ENCODE measurements at regions not wholly inside any gene's neighbourhood (a gene's known extent, or its start where the extent isn't known, plus 50 kb on each side); places are given as distances from the start of the nearest gene placed in this dataset.

DNA sequence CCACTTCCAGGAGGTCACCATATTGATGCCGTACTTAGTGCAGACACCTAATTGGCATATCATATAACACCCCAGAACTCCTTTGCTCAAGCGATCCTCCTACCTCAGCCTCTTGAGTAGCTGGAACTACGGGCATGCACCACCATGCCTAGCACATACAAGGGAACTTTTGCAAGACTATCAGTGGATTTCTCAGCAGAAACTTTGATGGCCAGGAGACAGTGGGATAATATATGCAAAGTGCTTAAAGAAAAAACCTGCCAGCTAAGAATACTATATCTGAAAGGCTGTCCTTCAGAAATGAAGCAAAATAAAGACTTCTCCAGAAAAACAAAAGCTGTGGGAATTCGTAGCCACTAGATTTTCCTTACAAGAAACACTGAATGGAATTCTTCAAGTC is 387.1 kb downstream of the DHX35 start:
- Histone ChIP-seq H3K9me2 (replicated peaks; ENCODE audit: insufficient read depth) (no peaks in the 10 kb centered on the region), H3K4me1 (ENCODE audit: insufficient read depth) (no peaks in the 10 kb centered on the region), H3K4me3 (no peak overlapping the region), H2AFZ (no peak overlapping the region), H3K27me3 (no peaks in the 10 kb centered on the region), H3K79me2 (no peaks in the 10 kb centered on the region), H3K4me2 (no peak overlapping the region), H3K27ac (no peak overlapping the region), H3K36me3 (replicated peaks; ENCODE audit: insufficient read depth, low read depth) (no peaks in the 10 kb centered on the region), H4K20me1 (ENCODE audit: insufficient read depth, poor library complexity, severe bottlenecking) (no peaks in the 10 kb centered on the region), H3K9me3 (ENCODE audit: low read depth) (no peaks in the 10 kb centered on the region)
- no peak for DNase-seq (ENCODE audit: low spot score)
- WGBS (ENCODE audit: low lambda C conversion rate, missing lambda C conversion rate), result 84% methylated on average over 4 of the region's 4 CpGs
- no peak for TF ChIP-seq EZH2phosphoT487 (IDR thresholded peaks at IDR 0.05; ENCODE audit: low read depth, severe bottlenecking, unreplicated experiment)
- TF ChIP-seq, protein P1, sequence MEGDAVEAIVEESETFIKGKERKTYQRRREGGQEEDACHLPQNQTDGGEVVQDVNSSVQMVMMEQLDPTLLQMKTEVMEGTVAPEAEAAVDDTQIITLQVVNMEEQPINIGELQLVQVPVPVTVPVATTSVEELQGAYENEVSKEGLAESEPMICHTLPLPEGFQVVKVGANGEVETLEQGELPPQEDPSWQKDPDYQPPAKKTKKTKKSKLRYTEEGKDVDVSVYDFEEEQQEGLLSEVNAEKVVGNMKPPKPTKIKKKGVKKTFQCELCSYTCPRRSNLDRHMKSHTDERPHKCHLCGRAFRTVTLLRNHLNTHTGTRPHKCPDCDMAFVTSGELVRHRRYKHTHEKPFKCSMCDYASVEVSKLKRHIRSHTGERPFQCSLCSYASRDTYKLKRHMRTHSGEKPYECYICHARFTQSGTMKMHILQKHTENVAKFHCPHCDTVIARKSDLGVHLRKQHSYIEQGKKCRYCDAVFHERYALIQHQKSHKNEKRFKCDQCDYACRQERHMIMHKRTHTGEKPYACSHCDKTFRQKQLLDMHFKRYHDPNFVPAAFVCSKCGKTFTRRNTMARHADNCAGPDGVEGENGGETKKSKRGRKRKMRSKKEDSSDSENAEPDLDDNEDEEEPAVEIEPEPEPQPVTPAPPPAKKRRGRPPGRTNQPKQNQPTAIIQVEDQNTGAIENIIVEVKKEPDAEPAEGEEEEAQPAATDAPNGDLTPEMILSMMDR (IDR thresholded peaks at IDR 0.05; ENCODE audit: poor library complexity), result no peak
- no peak for TF ChIP-seq EZH2 (IDR thresholded peaks at IDR 0.05; ENCODE audit: borderline replicate concordance)

DNA sequence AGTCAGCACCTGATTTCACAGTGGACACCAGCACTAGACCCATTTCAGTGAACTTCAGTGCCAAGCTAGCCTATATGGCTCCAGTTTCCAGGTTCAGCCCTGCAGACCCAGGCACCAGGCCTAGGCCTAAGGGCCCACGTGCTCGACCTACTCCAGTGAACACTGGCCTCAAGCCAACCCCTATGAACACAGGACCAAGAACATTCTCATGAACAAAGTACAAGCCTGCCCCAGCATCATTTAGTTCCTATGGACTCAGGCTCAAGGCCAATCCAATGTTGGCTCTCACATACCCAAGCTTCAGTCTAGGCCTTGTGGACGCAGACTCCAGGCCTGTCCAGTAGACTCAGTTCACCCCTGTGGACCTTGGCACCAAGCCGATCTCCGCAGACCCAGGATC is 385.5 kb downstream of the DHX35 start:
- no peak overlapping the region for H2AFZ ChIP-seq
- no peak overlapping the region for H3K27ac ChIP-seq
- no peaks in the 10 kb centered on the region for H4K20me1 ChIP-seq (ENCODE audit: insufficient read depth, poor library complexity, severe bottlenecking)
- H3K36me3 ChIP-seq (replicated peaks; ENCODE audit: insufficient read depth, low read depth), result no peaks in the 10 kb centered on the region
- 92% methylated on average over 5 of the region's 5 CpGs for WGBS (ENCODE audit: low lambda C conversion rate, missing lambda C conversion rate)
- no peak overlapping the region for H3K4me2 ChIP-seq
- no peaks in the 10 kb centered on the region for H3K9me2 ChIP-seq (replicated peaks; ENCODE audit: insufficient read depth)
- no peaks in the 10 kb centered on the region for H3K79me2 ChIP-seq
- H3K9me3 ChIP-seq (ENCODE audit: low read depth), result no peaks in the 10 kb centered on the region
- TF ChIP-seq EZH2phosphoT487 (IDR thresholded peaks at IDR 0.05; ENCODE audit: low read depth, severe bottlenecking, unreplicated experiment) (no peak), EZH2 (IDR thresholded peaks at IDR 0.05; ENCODE audit: borderline replicate concordance) (no peak)
- TF ChIP-seq, protein P1 (IDR thresholded peaks at IDR 0.05; ENCODE audit: poor library complexity), result no peak
- DNase-seq (ENCODE audit: low spot score), result no peak
- no peaks in the 10 kb centered on the region for H3K27me3 ChIP-seq
- H3K4me3 ChIP-seq, result no peak overlapping the region
- no peaks in the 10 kb centered on the region for H3K4me1 ChIP-seq (ENCODE audit: insufficient read depth)

DNA sequence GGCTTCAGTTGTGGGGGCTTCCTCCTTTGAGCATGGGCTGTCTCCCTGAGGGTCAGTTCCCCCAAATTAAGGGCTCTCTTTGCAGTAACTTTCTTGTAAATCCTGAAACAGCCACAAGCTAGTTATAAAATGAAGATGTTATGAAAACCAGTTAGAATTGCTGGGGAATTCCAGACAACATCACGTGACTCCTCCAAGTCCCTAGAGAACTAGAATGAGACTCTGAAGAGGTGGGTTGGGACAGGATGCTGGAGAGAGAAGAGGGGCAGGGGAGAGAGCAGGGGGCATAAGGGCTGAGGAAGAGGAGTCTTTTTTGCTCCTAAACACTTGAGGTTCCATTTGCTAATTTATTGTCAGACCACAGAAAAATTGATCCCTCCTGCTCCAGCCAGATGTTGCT is 380.3 kb downstream of the DHX35 start:
- TF ChIP-seq, protein P1 (IDR thresholded peaks at IDR 0.05; ENCODE audit: poor library complexity), result no peak
- TF ChIP-seq EZH2phosphoT487 (IDR thresholded peaks at IDR 0.05; ENCODE audit: low read depth, severe bottlenecking, unreplicated experiment), result no peak
- TF ChIP-seq EZH2 (IDR thresholded peaks at IDR 0.05; ENCODE audit: borderline replicate concordance), result no peak
- Histone ChIP-seq H4K20me1 (ENCODE audit: insufficient read depth, poor library complexity, severe bottlenecking) (no peaks in the 10 kb centered on the region), H3K27ac (no peak overlapping the region), H3K9me2 (replicated peaks; ENCODE audit: insufficient read depth) (no peaks in the 10 kb centered on the region), H3K4me3 (no peak overlapping the region), H3K4me2 (no peak overlapping the region), H3K27me3 (no peaks in the 10 kb centered on the region), H3K9me3 (ENCODE audit: low read depth) (no peaks in the 10 kb centered on the region), H3K79me2 (no peaks in the 10 kb centered on the region), H3K36me3 (replicated peaks; ENCODE audit: insufficient read depth, low read depth) (no peaks in the 10 kb centered on the region), H3K4me1 (ENCODE audit: insufficient read depth) (no peaks in the 10 kb centered on the region), H2AFZ (no peak overlapping the region)
- DNase-seq (ENCODE audit: low spot score), result no peak
- WGBS (ENCODE audit: low lambda C conversion rate, missing lambda C conversion rate), result 81% methylated on average over 1 of the region's 1 CpG
